Calu3 (cell line): ENCODE measurements at regions not wholly inside any gene's neighbourhood (a gene's known extent, or its start where the extent isn't known, plus 50 kb on each side); places are given as distances from the start of the nearest gene placed in this dataset.

Source experiments
- BruUV-seq: library from RNA; stranded (reverse); fragments of 400-500 nt; replicated peaks from 2 replicates; lab custom pipeline; 2021; lab: Mats Ljungman, UMichigan
- CTCF ChIA-PET: fragments of 300-600 bp; sonication (Branson Sonifier 250); formaldehyde crosslinking; loops from one replicate; lab custom pipeline; 2022; ENCODE audit warnings: antibody characterized with exemption; lab: Charles Lee
- DNase-seq: peaks from one replicate; pipeline ENCODE4 v3.0.0; 2022
- H3K27ac Mint-ChIP-seq: one replicate; pipeline ENCODE4 v1.8.0; 2022; ENCODE audit warnings: mixed read lengths; ENCODE audit not compliant: unreplicated experiment
- H3K27me3 Mint-ChIP-seq: one replicate; pipeline ENCODE4 v1.8.0; 2022; ENCODE audit warnings: mixed read lengths; ENCODE audit not compliant: unreplicated experiment
- H3K36me3 Mint-ChIP-seq: one replicate; pipeline ENCODE4 v1.8.0; 2022; ENCODE audit warnings: mild to moderate bottlenecking, moderate library complexity, mixed read lengths; ENCODE audit not compliant: insufficient read depth, unreplicated experiment
- H3K4me1 Mint-ChIP-seq: one replicate; pipeline ENCODE4 v1.8.0; 2022; ENCODE audit warnings: mild to moderate bottlenecking, low read depth, mixed read lengths; ENCODE audit not compliant: unreplicated experiment
- H3K4me3 Mint-ChIP-seq: one replicate; pipeline ENCODE4 v1.8.0; 2022; ENCODE audit warnings: mild to moderate bottlenecking, low read depth, moderate library complexity, mixed read lengths; ENCODE audit not compliant: unreplicated experiment
- H3K9me3 Mint-ChIP-seq: one replicate; pipeline ENCODE4 v1.8.0; 2022; ENCODE audit warnings: low read depth, mixed read lengths; ENCODE audit not compliant: unreplicated experiment
- CTCF ChIP-seq: fragments of 200-600 bp; IDR thresholded peaks from one replicate; pipeline ENCODE4 v1.8.0; 2022; ENCODE audit warnings: antibody characterized with exemption; ENCODE audit not compliant: unreplicated experiment
- intact Hi-C: fragments of 100-400 bp; cut with micrococcal nuclease; formaldehyde crosslinking; loops from one replicate; pipeline ENCODE4 v1.10.0; 2022; ENCODE audit not compliant: unreplicated experiment

DNA sequence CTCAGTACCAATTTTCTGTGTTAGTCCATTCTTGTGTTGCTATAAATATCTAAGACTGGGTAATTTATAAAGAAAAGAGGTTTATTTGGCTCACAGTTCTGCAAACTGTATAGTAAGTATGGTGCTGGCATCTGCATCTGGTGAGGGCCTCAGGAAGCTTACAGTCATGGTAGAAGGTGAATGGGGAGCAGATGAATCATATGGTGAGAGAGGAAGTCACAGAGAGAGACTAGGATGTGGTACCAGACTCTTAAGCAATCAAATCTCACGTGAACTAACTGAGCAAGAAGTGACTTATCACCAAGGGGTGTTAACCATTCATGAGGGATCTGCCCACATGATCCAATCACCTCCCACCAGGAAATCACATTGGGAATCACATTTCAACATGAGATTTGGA, 60.8 kb upstream of the ZBED5 start:
- CTCF ChIA-PET = no interaction called here
- intact Hi-C loops = no loop called here
- no peak for TF ChIP-seq CTCF
- H3K4me1 Mint-ChIP-seq = no peaks in the 10 kb centered on the region
- no TSS peak for BruUV-seq
- DNase-seq = no peak
- no peak overlapping the region for H3K4me3 Mint-ChIP-seq
- H3K27me3 Mint-ChIP-seq = no peaks in the 10 kb centered on the region
- H3K27ac Mint-ChIP-seq = no peak overlapping the region
- H3K9me3 Mint-ChIP-seq = peaks cover 7% of the 10 kb centered on the region
- H3K36me3 Mint-ChIP-seq = no peaks in the 10 kb centered on the region

DNA sequence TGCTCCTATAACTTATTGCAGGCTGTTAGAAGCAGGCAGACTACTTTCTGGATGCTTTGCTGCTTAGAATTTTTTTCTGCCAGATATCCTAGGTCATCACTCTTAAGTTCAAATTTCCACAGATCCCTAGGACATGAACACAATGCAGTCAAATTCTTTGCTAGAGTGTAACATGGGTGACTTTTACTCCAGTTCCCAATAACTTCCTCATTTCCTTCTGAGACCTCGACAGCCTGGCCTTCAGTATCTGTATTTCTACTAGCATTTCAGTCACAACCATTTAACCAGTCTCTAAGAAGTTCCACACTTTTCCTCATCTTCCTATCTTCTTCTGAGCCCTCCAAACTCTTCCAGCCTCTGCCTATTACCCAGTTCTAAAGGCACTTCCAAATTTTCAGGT, 60.4 kb upstream of the ZBED5 start:
- DNase-seq = no peak
- peaks cover 7% of the 10 kb centered on the region for H3K9me3 Mint-ChIP-seq
- no TSS peak for BruUV-seq
- H3K27ac Mint-ChIP-seq = no peak overlapping the region
- H3K4me3 Mint-ChIP-seq = no peak overlapping the region
- H3K27me3 Mint-ChIP-seq = no peaks in the 10 kb centered on the region
- intact Hi-C loops = no loop called here
- no peaks in the 10 kb centered on the region for H3K4me1 Mint-ChIP-seq
- no peak for TF ChIP-seq CTCF
- H3K36me3 Mint-ChIP-seq = no peaks in the 10 kb centered on the region
- CTCF ChIA-PET = interaction anchor here (0.6 kb wide), 1 partner anchor 501 kb away, joined by 6 read pairs; no protein-coding TSS in a partner anchor

DNA sequence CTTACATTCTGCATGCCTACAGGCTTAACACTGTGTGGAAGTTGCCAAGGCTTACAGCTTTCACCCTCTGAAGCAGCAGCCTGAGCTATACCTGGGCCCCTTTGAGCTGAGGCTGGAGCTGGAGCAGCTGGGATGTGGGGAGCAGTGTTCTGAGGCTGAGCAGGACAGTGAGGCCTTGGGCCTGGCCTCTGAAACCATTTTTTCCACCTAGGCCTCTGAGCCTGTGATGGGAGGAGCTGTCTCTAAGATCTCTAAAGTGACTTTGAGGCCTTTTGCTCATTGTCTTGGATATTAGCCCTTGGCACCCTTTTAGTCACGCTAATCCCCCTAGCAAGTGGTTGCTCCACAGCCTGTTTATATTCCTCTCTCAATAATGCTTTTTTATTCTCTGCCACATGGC, 59.9 kb upstream of the ZBED5 start:
- Mint-ChIP-seq H3K9me3 (peaks cover 7% of the 10 kb centered on the region), H3K36me3 (no peaks in the 10 kb centered on the region), H3K4me1 (no peaks in the 10 kb centered on the region), H3K27ac (no peak overlapping the region), H3K4me3 (no peak overlapping the region), H3K27me3 (no peaks in the 10 kb centered on the region)
- CTCF ChIA-PET = interaction anchor here (0.6 kb wide), 1 partner anchor 502 kb away, joined by 6 read pairs; no protein-coding TSS in a partner anchor
- TF ChIP-seq CTCF = no peak
- BruUV-seq = no TSS peak
- intact Hi-C loops = no loop called here
- no peak for DNase-seq

DNA sequence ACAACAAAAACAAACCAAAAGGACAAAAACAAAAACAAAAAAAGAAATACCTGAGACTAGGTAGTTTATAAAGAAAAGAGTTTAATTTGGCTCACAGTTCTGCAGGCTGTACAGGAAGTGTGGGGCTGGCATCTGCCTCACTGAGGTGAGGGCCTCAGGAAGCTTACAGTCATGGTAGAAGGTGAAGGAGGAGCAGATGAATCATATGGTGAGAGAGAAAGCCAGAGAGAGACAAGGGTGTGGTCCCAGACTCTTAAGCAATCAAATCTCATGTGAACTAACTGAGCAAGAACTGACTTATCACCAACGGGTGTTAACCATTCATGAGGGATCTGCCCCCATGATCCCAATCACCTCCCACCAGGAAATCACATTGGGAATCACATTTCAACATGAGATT, 58.8 kb upstream of the ZBED5 start:
- CTCF ChIA-PET = no interaction called here
- Mint-ChIP-seq H3K27ac (no peak overlapping the region), H3K4me1 (no peaks in the 10 kb centered on the region), H3K9me3 (peaks cover 7% of the 10 kb centered on the region), H3K27me3 (no peaks in the 10 kb centered on the region), H3K4me3 (no peak overlapping the region), H3K36me3 (no peaks in the 10 kb centered on the region)
- no TSS peak for BruUV-seq
- intact Hi-C loops = no loop called here
- no peak for DNase-seq
- no peak for TF ChIP-seq CTCF
